ENCODE measurements at regions not wholly inside any gene's neighbourhood (a gene's known extent, or its start where the extent isn't known, plus 50 kb on each side); places are given as distances from the start of the nearest gene placed in this dataset.

DNA sequence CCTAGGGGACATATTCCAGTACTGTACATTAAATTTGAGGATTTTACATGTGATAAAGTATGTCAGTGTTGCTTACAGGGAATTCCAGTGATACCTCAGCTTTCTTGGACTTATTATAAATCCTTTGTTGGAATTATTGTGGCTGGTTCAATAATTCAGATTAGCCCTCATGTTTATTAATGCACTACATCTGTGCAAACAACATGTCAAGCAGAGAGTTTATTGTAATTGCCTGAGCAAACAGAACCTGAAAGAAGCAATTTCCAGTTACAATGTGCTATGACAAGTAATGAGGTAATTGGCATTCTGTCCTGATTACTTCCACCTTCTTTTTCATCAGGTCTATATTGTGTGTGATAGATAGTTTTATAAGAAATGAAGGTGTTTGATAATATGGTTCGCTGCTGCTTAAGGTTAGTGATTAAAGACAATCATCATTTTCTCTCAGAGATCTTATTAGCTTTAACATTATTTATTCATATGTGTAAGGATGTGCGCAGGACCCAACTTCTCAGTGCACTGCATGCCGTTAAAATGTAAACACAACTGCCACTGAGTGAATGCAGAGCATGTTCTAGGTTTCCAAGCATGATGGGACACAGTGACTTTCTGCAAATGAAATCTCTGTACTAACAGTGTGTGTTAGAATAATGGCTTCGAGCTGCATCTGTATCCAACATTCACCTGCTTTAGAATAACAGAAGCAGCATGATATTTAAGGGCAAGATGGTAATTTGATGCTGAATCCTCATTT, 973.7 kb upstream of the POU3F3 start:
- DNase-seq (ENCODE audit: insufficient read length, low spot score, missing footprints): no peak
- Histone ChIP-seq H3K27me3 (ENCODE audit: insufficient read depth, low read length) (no peaks in the 10 kb centered on the region), H3K4me1 (ENCODE audit: insufficient read depth, low read length) (no peaks in the 10 kb centered on the region), H3K4me2 (ENCODE audit: insufficient read depth, low read length) (no peak overlapping the region), H3K79me2 (ENCODE audit: insufficient read depth, low read length) (no peaks in the 10 kb centered on the region), H3K27ac (ENCODE audit: low read depth, low read length) (no peak overlapping the region), H3K4me3 (ENCODE audit: insufficient read depth, low read length) (no peak overlapping the region), H3K9me3 (ENCODE audit: low read depth, low read length) (no peaks in the 10 kb centered on the region), H3K36me3 (ENCODE audit: insufficient read depth, low read length) (no peaks in the 10 kb centered on the region), H2AFZ (ENCODE audit: low read length) (no peak overlapping the region), H4K20me1 (ENCODE audit: insufficient read depth, low read length) (no peaks in the 10 kb centered on the region)
- TF ChIP-seq, protein P1, sequence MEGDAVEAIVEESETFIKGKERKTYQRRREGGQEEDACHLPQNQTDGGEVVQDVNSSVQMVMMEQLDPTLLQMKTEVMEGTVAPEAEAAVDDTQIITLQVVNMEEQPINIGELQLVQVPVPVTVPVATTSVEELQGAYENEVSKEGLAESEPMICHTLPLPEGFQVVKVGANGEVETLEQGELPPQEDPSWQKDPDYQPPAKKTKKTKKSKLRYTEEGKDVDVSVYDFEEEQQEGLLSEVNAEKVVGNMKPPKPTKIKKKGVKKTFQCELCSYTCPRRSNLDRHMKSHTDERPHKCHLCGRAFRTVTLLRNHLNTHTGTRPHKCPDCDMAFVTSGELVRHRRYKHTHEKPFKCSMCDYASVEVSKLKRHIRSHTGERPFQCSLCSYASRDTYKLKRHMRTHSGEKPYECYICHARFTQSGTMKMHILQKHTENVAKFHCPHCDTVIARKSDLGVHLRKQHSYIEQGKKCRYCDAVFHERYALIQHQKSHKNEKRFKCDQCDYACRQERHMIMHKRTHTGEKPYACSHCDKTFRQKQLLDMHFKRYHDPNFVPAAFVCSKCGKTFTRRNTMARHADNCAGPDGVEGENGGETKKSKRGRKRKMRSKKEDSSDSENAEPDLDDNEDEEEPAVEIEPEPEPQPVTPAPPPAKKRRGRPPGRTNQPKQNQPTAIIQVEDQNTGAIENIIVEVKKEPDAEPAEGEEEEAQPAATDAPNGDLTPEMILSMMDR (IDR thresholded peaks at IDR 0.05; ENCODE audit: extremely low read depth, low read depth, low read length): no peak

DNA sequence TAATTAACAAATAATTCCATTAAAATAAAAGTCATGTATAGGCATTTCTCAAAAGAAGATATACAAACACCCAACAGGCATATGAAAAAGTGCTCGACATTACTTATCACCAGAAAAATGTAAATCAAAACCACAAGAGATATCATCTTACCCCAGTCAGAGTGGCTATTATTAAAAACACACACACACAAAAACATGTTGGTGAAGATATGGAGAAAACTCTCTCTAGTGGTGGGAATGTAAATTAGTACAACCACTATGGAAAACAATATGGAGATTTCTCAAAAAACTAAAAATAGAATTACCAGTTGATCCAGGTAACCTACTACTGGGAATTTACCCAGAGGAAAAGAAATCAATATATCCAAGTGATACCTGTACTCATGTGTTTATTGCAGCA, 966.3 kb upstream of the POU3F3 start:
- Histone ChIP-seq H3K4me2 (ENCODE audit: insufficient read depth, low read length) (no peak overlapping the region), H4K20me1 (ENCODE audit: insufficient read depth, low read length) (no peaks in the 10 kb centered on the region), H2AFZ (ENCODE audit: low read length) (no peak overlapping the region), H3K4me3 (ENCODE audit: insufficient read depth, low read length) (no peak overlapping the region), H3K4me1 (ENCODE audit: insufficient read depth, low read length) (no peaks in the 10 kb centered on the region), H3K36me3 (ENCODE audit: insufficient read depth, low read length) (no peaks in the 10 kb centered on the region), H3K27me3 (ENCODE audit: insufficient read depth, low read length) (no peaks in the 10 kb centered on the region), H3K27ac (ENCODE audit: low read depth, low read length) (no peak overlapping the region), H3K9me3 (ENCODE audit: low read depth, low read length) (no peaks in the 10 kb centered on the region), H3K79me2 (ENCODE audit: insufficient read depth, low read length) (no peaks in the 10 kb centered on the region)
- TF ChIP-seq, protein P1 (IDR thresholded peaks at IDR 0.05; ENCODE audit: extremely low read depth, low read depth, low read length): no peak
- no peak for DNase-seq (ENCODE audit: insufficient read length, low spot score, missing footprints)

DNA sequence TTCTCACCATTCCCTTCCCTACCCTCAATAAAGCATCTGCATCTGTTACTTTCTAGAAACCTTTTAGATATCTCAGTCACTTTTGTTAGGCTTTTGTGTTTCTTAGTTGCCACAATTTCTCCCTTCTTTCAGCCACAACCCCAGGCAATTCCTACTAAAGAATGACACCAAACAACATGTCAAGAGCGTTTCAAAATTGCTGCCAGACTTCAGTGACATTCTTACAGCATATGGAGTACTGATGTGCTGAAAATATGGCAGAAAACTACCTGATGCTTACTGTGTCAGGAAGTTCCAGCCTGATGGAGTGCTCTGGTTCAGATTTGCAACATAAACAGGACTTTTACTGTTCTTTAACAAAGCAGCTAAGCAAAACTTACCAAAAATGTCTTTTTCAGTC, 957.7 kb upstream of the POU3F3 start:
- no peaks in the 10 kb centered on the region for H3K27me3 ChIP-seq (ENCODE audit: insufficient read depth, low read length)
- TF ChIP-seq, protein P1 (IDR thresholded peaks at IDR 0.05; ENCODE audit: extremely low read depth, low read depth, low read length): no peak
- no peaks in the 10 kb centered on the region for H3K9me3 ChIP-seq (ENCODE audit: low read depth, low read length)
- no peak overlapping the region for H3K4me2 ChIP-seq (ENCODE audit: insufficient read depth, low read length)
- H3K79me2 ChIP-seq (ENCODE audit: insufficient read depth, low read length): no peaks in the 10 kb centered on the region
- H4K20me1 ChIP-seq (ENCODE audit: insufficient read depth, low read length): no peaks in the 10 kb centered on the region
- no peak overlapping the region for H3K4me3 ChIP-seq (ENCODE audit: insufficient read depth, low read length)
- no peak for DNase-seq (ENCODE audit: insufficient read length, low spot score, missing footprints)
- H2AFZ ChIP-seq (ENCODE audit: low read length): no peak overlapping the region
- no peaks in the 10 kb centered on the region for H3K4me1 ChIP-seq (ENCODE audit: insufficient read depth, low read length)
- H3K36me3 ChIP-seq (ENCODE audit: insufficient read depth, low read length): no peaks in the 10 kb centered on the region
- no peak overlapping the region for H3K27ac ChIP-seq (ENCODE audit: low read depth, low read length)

DNA sequence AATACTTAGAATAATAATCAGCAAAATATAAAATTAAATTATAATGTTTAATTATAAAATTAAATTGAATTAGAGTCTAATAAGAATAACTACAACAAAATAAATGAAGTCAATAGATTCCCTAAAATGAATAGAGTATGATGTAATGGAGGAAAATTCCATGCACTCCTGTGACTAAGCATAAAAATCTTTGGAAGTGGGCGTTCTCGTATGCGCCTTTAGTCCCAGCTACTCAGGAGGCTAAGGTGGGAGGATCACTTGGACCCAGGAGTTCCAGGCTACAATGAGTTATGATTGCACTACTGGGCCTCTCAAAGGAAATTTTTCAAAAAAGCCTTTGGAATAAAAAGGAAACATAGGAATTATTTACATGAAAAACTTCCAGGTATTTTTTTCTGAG, 955.4 kb upstream of the POU3F3 start:
- Histone ChIP-seq H3K9me3 (ENCODE audit: low read depth, low read length) (no peaks in the 10 kb centered on the region), H3K27ac (ENCODE audit: low read depth, low read length) (no peak overlapping the region), H3K79me2 (ENCODE audit: insufficient read depth, low read length) (no peaks in the 10 kb centered on the region), H3K4me2 (ENCODE audit: insufficient read depth, low read length) (no peak overlapping the region), H2AFZ (ENCODE audit: low read length) (no peak overlapping the region), H3K36me3 (ENCODE audit: insufficient read depth, low read length) (no peaks in the 10 kb centered on the region), H3K4me3 (ENCODE audit: insufficient read depth, low read length) (no peak overlapping the region), H3K27me3 (ENCODE audit: insufficient read depth, low read length) (no peaks in the 10 kb centered on the region), H3K4me1 (ENCODE audit: insufficient read depth, low read length) (no peaks in the 10 kb centered on the region), H4K20me1 (ENCODE audit: insufficient read depth, low read length) (no peaks in the 10 kb centered on the region)
- TF ChIP-seq, protein P1 (IDR thresholded peaks at IDR 0.05; ENCODE audit: extremely low read depth, low read depth, low read length): no peak
- DNase-seq (ENCODE audit: insufficient read length, low spot score, missing footprints): no peak
